Left colon (tissue), 2 donors: ENCODE measurements at regions not wholly inside any gene's neighbourhood (a gene's known extent, or its start where the extent isn't known, plus 50 kb on each side); places are given as distances from the start of the nearest gene placed in this dataset.

Experiments used
- ATAC-seq: fragments of 200-7000 bp; cut with Tn5 transposase; one replicate; pipeline ENCODE4 v1.9.1; 2020; ENCODE audit warnings: mild to moderate bottlenecking, moderate library complexity
- DNase-seq, 2 donors: peaks; one replicate each; pipeline ENCODE4 v3.0.0-alpha.2; 2020
- intact Hi-C, 2 donors: fragments of 100-400 bp; cut with DNase I in 1 of 2; cut with micrococcal nuclease in 1 of 2; formaldehyde crosslinking; loops; one replicate each; pipeline versions ENCODE4 v1.11.2 to v1.14.0; 2022; cut with DNase I, micrococcal nuclease
- donor health status: DM: no; HTN: no; CAD: no.
- donor health status: DM: yes; HTN: yes; CAD: no.

GRCh38 chr1:72369069-72369757, 86.9 kb upstream of the NEGR1 start:
- intact Hi-C loops: no loop called here
- DNase-seq (no peak), ATAC-seq (no peak)

- no peak for ATAC-seq
- intact Hi-C loops: no loop called here
- DNase-seq: no peak
Observed at GRCh38 chr1:72366466-72366865, 84.1 kb upstream of the NEGR1 start.

GRCh38 chr1:72365693-72366092, 83.4 kb upstream of the NEGR1 start:
- ATAC-seq (no peak), DNase-seq (no peak)
- intact Hi-C loops: no loop called here

- DNase-seq (no peak), ATAC-seq (no peak)
- intact Hi-C loops: no loop called here
Observed at GRCh38 chr1:72362538-72362937, 80.2 kb upstream of the NEGR1 start.

GRCh38 chr1:72357411-72357810, 75.1 kb upstream of the NEGR1 start:
- no peak for ATAC-seq
- intact Hi-C loops: no loop called here
- DNase-seq: no peak

- DNase-seq: no peak
- intact Hi-C loops: no loop called here
- no peak for ATAC-seq
Observed at GRCh38 chr1:72355899-72356298, 73.6 kb upstream of the NEGR1 start.

GRCh38 chr1:72341661-72342060, 59.3 kb upstream of the NEGR1 start:
- ATAC-seq (no peak), DNase-seq (no peak)
- intact Hi-C loops: no loop called here

GRCh38 chr1:72336776-72337175, 54.4 kb upstream of the NEGR1 start:
- no peak for DNase-seq
- no peak for ATAC-seq
- intact Hi-C loops: no loop called here
